OCI-LY3 (cell line): ENCODE measurements at regions not wholly inside any gene's neighbourhood (a gene's known extent, or its start where the extent isn't known, plus 50 kb on each side); places are given as distances from the start of the nearest gene placed in this dataset.

Experiments
- H2AFZ ChIP-seq: fragments of 200-600, 300-600 bp; shearing (Covaris generic); 2 replicates; pipeline ENCODE4 v1.6.0; 2014; ENCODE audit warnings: antibody characterized with exemption, low read depth, low read length
- H3K27ac ChIP-seq: fragments of 200-600, 300-600 bp; sonication (generic); 2 replicates; pipeline ENCODE4 v1.5.1; 2014; ENCODE audit warnings: mild to moderate bottlenecking, low read length, moderate library complexity, mixed read lengths
- H3K27me3 ChIP-seq: fragments of 200-600, 300-600 bp; sonication (generic); 2 replicates; pipeline ENCODE4 v1.6.1; 2014; ENCODE audit warnings: low read depth, low read length, mixed read lengths
- H3K36me3 ChIP-seq: fragments of 200-600, 300-600 bp; sonication (generic); replicated peaks from 2 replicates; pipeline ENCODE3; 2014; ENCODE audit warnings: low read depth, low read length, mixed read lengths
- H3K4me1 ChIP-seq: fragments of 300-600, 200-600 bp; sonication (generic); 2 replicates; pipeline ENCODE4 v1.6.1; 2014; ENCODE audit warnings: low read length, mixed read lengths
- H3K4me2 ChIP-seq: fragments of 200-600, 300-600 bp; sonication (generic); 2 replicates; pipeline ENCODE4 v1.6.1; 2014; ENCODE audit warnings: low read length, mixed read lengths
- H3K4me3 ChIP-seq: fragments of 300-600, 200-600 bp; sonication (generic); 2 replicates; pipeline ENCODE4 v1.5.1; 2014; ENCODE audit warnings: antibody characterized with exemption, mild to moderate bottlenecking, low read length, moderate library complexity
- H3K79me2 ChIP-seq: fragments of 300-600, 200-600 bp; shearing (Covaris generic); 2 replicates; pipeline ENCODE4 v1.6.1; 2014; ENCODE audit warnings: mild to moderate bottlenecking, low read length, mixed read lengths
- H3K9ac ChIP-seq: fragments of 300-600, 200-600 bp; shearing (Covaris generic); 2 replicates; pipeline ENCODE4 v1.6.0; 2014; ENCODE audit warnings: mild to moderate bottlenecking, low read length, moderate library complexity
- H3K9me3 ChIP-seq: fragments of 200-600, 300-600 bp; shearing (Covaris generic); 2 replicates; pipeline ENCODE4 v1.6.1; 2014; ENCODE audit warnings: low read length, mixed read lengths; ENCODE audit not compliant: insufficient read depth
- H4K20me1 ChIP-seq: fragments of 200-600, 300-600 bp; sonication (generic); 2 replicates; pipeline ENCODE4 v1.6.1; 2016; ENCODE audit warnings: low read length, mixed read lengths; ENCODE audit not compliant: insufficient read depth
- EZH2phosphoT487 ChIP-seq: fragments of 200-600 bp; shearing (Covaris generic); IDR thresholded peaks from 2 replicates; pipeline ENCODE4 v1.6.1; 2018; ENCODE audit warnings: antibody characterized with exemption, mixed run types, low read depth
- TF ChIP-seq, protein P1 (sequence below): fragments of 200-600, 300-600 bp; sonication (generic); IDR thresholded peaks from 2 replicates; pipeline ENCODE4 v1.5.1; 2014; ENCODE audit warnings: antibody characterized with exemption, low read length, low read depth

DNA sequence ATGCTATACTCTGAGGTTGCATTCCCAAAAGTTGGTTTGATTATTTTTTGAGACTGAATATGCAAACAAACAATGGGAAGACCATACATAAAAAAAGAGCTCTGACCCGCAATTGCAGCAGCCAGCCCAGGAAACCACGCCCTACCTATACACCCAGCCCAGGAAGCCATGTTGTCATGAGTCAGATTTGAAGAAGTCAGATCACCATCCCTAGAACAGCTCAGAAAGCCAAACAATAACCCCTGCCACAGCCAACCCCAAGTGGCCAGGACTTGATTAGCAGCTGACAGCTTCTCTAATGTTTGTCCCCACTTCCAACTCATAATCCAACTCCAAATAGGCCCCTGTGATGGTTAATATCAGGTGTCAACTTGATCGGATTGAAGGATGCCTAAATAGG, 621.9 kb downstream of the NPHP4 start:
- no peak overlapping the region for H3K9ac ChIP-seq
- H2AFZ ChIP-seq = no peak overlapping the region
- H4K20me1 ChIP-seq = no peaks in the 10 kb centered on the region
- no peaks in the 10 kb centered on the region; the same call in 1 of the 2 replicates for H3K9me3 ChIP-seq
- no peaks in the 10 kb centered on the region for H3K27me3 ChIP-seq
- H3K27ac ChIP-seq = no peak overlapping the region
- H3K36me3 ChIP-seq = no peaks in the 10 kb centered on the region
- H3K79me2 ChIP-seq = no peaks in the 10 kb centered on the region
- no peaks in the 10 kb centered on the region for H3K4me1 ChIP-seq
- no peak overlapping the region for H3K4me2 ChIP-seq
- TF ChIP-seq, protein P1, sequence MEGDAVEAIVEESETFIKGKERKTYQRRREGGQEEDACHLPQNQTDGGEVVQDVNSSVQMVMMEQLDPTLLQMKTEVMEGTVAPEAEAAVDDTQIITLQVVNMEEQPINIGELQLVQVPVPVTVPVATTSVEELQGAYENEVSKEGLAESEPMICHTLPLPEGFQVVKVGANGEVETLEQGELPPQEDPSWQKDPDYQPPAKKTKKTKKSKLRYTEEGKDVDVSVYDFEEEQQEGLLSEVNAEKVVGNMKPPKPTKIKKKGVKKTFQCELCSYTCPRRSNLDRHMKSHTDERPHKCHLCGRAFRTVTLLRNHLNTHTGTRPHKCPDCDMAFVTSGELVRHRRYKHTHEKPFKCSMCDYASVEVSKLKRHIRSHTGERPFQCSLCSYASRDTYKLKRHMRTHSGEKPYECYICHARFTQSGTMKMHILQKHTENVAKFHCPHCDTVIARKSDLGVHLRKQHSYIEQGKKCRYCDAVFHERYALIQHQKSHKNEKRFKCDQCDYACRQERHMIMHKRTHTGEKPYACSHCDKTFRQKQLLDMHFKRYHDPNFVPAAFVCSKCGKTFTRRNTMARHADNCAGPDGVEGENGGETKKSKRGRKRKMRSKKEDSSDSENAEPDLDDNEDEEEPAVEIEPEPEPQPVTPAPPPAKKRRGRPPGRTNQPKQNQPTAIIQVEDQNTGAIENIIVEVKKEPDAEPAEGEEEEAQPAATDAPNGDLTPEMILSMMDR = no peak
- no peak overlapping the region for H3K4me3 ChIP-seq

DNA sequence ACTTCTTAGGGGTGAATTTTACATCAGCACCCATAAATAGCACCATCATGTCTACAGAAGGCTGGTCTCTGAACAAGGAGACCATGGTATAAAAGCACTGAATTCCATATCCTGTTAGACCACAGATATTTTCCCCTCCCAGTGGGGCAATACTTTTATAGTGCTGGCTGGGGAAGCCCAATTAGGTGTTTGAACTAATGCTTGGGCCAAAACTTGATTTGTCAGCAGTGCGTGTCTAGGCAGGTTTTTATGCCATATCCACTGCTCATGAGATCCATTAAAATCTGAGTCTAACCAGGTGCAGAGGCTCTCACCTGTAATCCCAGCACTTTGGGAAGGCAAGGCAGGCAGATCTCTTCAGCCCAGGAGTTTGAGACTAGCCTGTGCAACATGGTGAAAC, 623.0 kb downstream of the NPHP4 start:
- no peak for TF ChIP-seq EZH2phosphoT487
- TF ChIP-seq, protein P1 = no peak
- H3K79me2 ChIP-seq = no peaks in the 10 kb centered on the region
- H3K36me3 ChIP-seq = no peaks in the 10 kb centered on the region
- no peaks in the 10 kb centered on the region for H3K27me3 ChIP-seq
- no peaks in the 10 kb centered on the region for H4K20me1 ChIP-seq
- no peak overlapping the region for H2AFZ ChIP-seq
- H3K27ac ChIP-seq = no peak overlapping the region
- H3K9me3 ChIP-seq = no peaks in the 10 kb centered on the region; the same call in 1 of the 2 replicates
- H3K9ac ChIP-seq = no peak overlapping the region
- H3K4me2 ChIP-seq = no peak overlapping the region
- no peak overlapping the region for H3K4me3 ChIP-seq
- no peaks in the 10 kb centered on the region for H3K4me1 ChIP-seq

DNA sequence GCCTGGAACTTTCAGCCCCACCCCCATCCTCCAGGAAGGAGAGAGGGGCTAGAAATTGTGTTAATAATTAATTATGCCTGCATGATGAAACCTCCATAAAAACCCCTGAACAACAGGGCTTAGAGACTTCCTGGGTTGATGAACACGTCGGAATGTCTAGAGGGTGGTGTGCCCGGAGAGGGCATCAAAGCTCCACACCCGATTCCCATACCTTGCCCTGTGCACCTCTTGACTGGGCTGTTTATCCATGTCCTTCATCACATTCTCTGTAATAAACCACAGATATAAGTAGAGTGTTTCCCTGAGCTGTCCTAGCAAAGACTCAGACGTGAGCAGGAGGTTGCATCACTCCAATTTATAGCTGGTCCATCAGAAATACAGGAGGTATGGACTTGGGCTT, 624.0 kb downstream of the NPHP4 start:
- H3K4me2 ChIP-seq = no peak overlapping the region
- H3K79me2 ChIP-seq = no peaks in the 10 kb centered on the region
- no peaks in the 10 kb centered on the region for H3K36me3 ChIP-seq
- H4K20me1 ChIP-seq = no peaks in the 10 kb centered on the region
- no peak overlapping the region for H3K27ac ChIP-seq
- H3K27me3 ChIP-seq = no peaks in the 10 kb centered on the region
- H2AFZ ChIP-seq = no peak overlapping the region
- TF ChIP-seq, protein P1 = no peak
- no peak for TF ChIP-seq EZH2phosphoT487
- H3K4me1 ChIP-seq = no peaks in the 10 kb centered on the region
- no peak overlapping the region for H3K4me3 ChIP-seq
- no peaks in the 10 kb centered on the region for H3K9me3 ChIP-seq
- H3K9ac ChIP-seq = no peak overlapping the region

DNA sequence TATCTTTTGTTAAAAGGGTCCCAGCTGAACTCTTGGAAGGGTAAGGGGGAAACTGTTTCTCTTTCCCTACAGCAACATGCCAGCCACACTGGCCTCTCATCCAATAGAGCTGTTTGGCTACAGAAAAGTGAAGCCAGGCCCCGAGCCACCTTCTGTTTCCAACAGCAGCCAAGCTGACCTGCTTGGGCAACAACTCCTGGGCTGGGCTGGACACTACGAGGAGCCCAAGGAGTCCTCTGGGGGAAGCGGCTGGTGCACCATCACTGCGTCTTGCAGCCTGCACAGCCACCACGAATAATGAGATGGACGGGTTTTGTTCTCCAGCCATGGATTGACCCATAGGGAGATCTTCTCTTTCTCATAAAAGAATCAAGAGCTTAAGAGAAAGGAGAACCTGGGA, 624.9 kb downstream of the NPHP4 start:
- no peaks in the 10 kb centered on the region for H3K27me3 ChIP-seq
- no peak overlapping the region for H2AFZ ChIP-seq
- no peaks in the 10 kb centered on the region for H3K9me3 ChIP-seq
- no peak overlapping the region for H3K27ac ChIP-seq
- no peaks in the 10 kb centered on the region for H4K20me1 ChIP-seq
- no peak overlapping the region for H3K4me2 ChIP-seq
- no peak for TF ChIP-seq EZH2phosphoT487
- TF ChIP-seq, protein P1 = no peak
- H3K36me3 ChIP-seq = no peaks in the 10 kb centered on the region
- H3K4me3 ChIP-seq = no peak overlapping the region
- no peaks in the 10 kb centered on the region for H3K79me2 ChIP-seq
- no peaks in the 10 kb centered on the region for H3K4me1 ChIP-seq
- H3K9ac ChIP-seq = no peak overlapping the region
